BJ (cell line): ENCODE measurements at regions not wholly inside any gene's neighbourhood (a gene's known extent, or its start where the extent isn't known, plus 50 kb on each side); places are given as distances from the start of the nearest gene placed in this dataset.

Experiments
- CTCF ChIA-PET: fragments of 350-600 bp; formaldehyde crosslinking; extraction: SDS; loops from one replicate; lab custom pipeline; 2021; ENCODE audit warnings: antibody characterized with exemption, inconsistent platforms; lab: Yijun Ruan, JAX
- POLR2A ChIA-PET: fragments of 300-600 bp; sonication (Branson Sonifier 250); formaldehyde crosslinking; extraction: SDS; loops from one replicate; lab custom pipeline; 2021; ENCODE audit warnings: antibody characterized with exemption; lab: Charles Lee
- DNase-seq: peaks from one replicate; pipeline ENCODE4 v3.0.0-alpha.2; 2011; ENCODE audit warnings: low read depth
- H3K27me3 ChIP-seq: 2 replicates; pipeline ENCODE4 v1.6.0; 2011; ENCODE audit warnings: low read length; ENCODE audit not compliant: control insufficient read depth, insufficient read depth
- H3K36me3 ChIP-seq: 2 replicates; pipeline ENCODE4 v1.5.1; 2011; ENCODE audit warnings: low read length; ENCODE audit not compliant: control insufficient read depth, insufficient read depth
- H3K4me3 ChIP-seq: 2 replicates; pipeline ENCODE4 v1.5.1; 2011; ENCODE audit warnings: low read depth, mild to moderate bottlenecking, control low read depth, low read length
- CTCF ChIP-seq: IDR thresholded peaks from 2 replicates; pipeline ENCODE4 v1.5.1; 2011; ENCODE audit warnings: low read depth, mild to moderate bottlenecking, control low read depth, inconsistent platforms, low read length, moderate library complexity; ENCODE audit not compliant: insufficient read depth

GRCh38 chrX:42695800-42696358 is 82.1 kb downstream of the PPP1R2C start:
- no peak for TF ChIP-seq CTCF
- no peaks in the 10 kb centered on the region for H3K27me3 ChIP-seq
- no peak for DNase-seq
- CTCF ChIA-PET = no interaction called here
- H3K4me3 ChIP-seq = no peak overlapping the region
- no peaks in the 10 kb centered on the region for H3K36me3 ChIP-seq
- POLR2A ChIA-PET = no interaction called here

- no peak for DNase-seq
- Histone ChIP-seq H3K4me3 (no peak overlapping the region), H3K36me3 (no peaks in the 10 kb centered on the region), H3K27me3 (no peaks in the 10 kb centered on the region)
- CTCF ChIA-PET = no interaction called here
- no peak for TF ChIP-seq CTCF
- POLR2A ChIA-PET = no interaction called here
Measured at GRCh38 chrX:42694260-42694815, 83.6 kb downstream of the PPP1R2C start.

GRCh38 chrX:42691196-42691595 is 86.8 kb downstream of the PPP1R2C start:
- no peak overlapping the region for H3K4me3 ChIP-seq
- CTCF ChIA-PET = no interaction called here
- DNase-seq = no peak
- POLR2A ChIA-PET = no interaction called here
- no peaks in the 10 kb centered on the region for H3K36me3 ChIP-seq
- no peaks in the 10 kb centered on the region for H3K27me3 ChIP-seq
- no peak for TF ChIP-seq CTCF

GRCh38 chrX:42686706-42687105 is 91.3 kb downstream of the PPP1R2C start:
- no peak for DNase-seq
- CTCF ChIA-PET = no interaction called here
- Histone ChIP-seq H3K27me3 (no peaks in the 10 kb centered on the region), H3K36me3 (no peaks in the 10 kb centered on the region), H3K4me3 (no peak overlapping the region)
- TF ChIP-seq CTCF = no peak
- POLR2A ChIA-PET = no interaction called here

GRCh38 chrX:42686296-42686695 is 91.7 kb downstream of the PPP1R2C start:
- no peaks in the 10 kb centered on the region for H3K36me3 ChIP-seq
- ChIA-PET CTCF (no interaction called here), POLR2A (no interaction called here)
- TF ChIP-seq CTCF = no peak
- no peaks in the 10 kb centered on the region for H3K27me3 ChIP-seq
- no peak for DNase-seq
- H3K4me3 ChIP-seq = no peak overlapping the region
